Keratinocyte (primary cell): ENCODE measurements at regions not wholly inside any gene's neighbourhood (a gene's known extent, or its start where the extent isn't known, plus 50 kb on each side); places are given as distances from the start of the nearest gene placed in this dataset.

ENCODE experiments used
- EZH2 ChIP-seq: IDR thresholded peaks from one replicate; pipeline ENCODE4 v1.6.1; 2012; ENCODE audit warnings: inconsistent platforms, mild to moderate bottlenecking, low read length, moderate library complexity
- TF ChIP-seq, protein P1 (sequence below), 3 experiments: IDR thresholded peaks in 1 of 3; conservative IDR thresholded peaks in 1 of 3; optimal IDR thresholded peaks in 1 of 3; 2 replicates in 2 of 3; 3 replicates in 1 of 3; pipeline versions ENCODE3 to v1.5.1; 2011; ENCODE audit warnings: low read length in 3 of 3, mild to moderate bottlenecking in 3 of 3, moderate library complexity in 2 of 3, control low read depth in 1 of 3, inconsistent platforms in 1 of 3; ENCODE audit not compliant: insufficient read depth in 2 of 3; ENCODE audit errors: extremely low read depth in 1 of 3

- TF ChIP-seq, protein P1, sequence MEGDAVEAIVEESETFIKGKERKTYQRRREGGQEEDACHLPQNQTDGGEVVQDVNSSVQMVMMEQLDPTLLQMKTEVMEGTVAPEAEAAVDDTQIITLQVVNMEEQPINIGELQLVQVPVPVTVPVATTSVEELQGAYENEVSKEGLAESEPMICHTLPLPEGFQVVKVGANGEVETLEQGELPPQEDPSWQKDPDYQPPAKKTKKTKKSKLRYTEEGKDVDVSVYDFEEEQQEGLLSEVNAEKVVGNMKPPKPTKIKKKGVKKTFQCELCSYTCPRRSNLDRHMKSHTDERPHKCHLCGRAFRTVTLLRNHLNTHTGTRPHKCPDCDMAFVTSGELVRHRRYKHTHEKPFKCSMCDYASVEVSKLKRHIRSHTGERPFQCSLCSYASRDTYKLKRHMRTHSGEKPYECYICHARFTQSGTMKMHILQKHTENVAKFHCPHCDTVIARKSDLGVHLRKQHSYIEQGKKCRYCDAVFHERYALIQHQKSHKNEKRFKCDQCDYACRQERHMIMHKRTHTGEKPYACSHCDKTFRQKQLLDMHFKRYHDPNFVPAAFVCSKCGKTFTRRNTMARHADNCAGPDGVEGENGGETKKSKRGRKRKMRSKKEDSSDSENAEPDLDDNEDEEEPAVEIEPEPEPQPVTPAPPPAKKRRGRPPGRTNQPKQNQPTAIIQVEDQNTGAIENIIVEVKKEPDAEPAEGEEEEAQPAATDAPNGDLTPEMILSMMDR (optimal IDR thresholded peaks at IDR 0.05 in 1 of 3, IDR thresholded peaks at IDR 0.05 in 1 of 3, conservative IDR thresholded peaks at IDR 0.05 in 1 of 3; ENCODE audit: extremely low read depth in 1 of 3, insufficient read depth in 2 of 3, low read length in 3 of 3), result no peak
- no peak for TF ChIP-seq EZH2
These were observed 344.2 kb upstream of the E2F7 start for GRCh38 chr12:77409551-77409950.
